Omental fat pad (tissue), 3 donors: ENCODE measurements at regions not wholly inside any gene's neighbourhood (a gene's known extent, or its start where the extent isn't known, plus 50 kb on each side); places are given as distances from the start of the nearest gene placed in this dataset.
"Not testable (repeated sequence)": the region's sequence is repeated elsewhere in the genome, so short reads cannot be mapped to it uniquely, and the experiment has no call there.

Source experiments
- ATAC-seq: fragments of 150-250 bp; one replicate; pipeline ENCODE4 v1.9.1; 2016; ENCODE audit warnings: mild to moderate bottlenecking, moderate library complexity; ENCODE audit not compliant: low FRiP score
- DNase-seq: peaks from one replicate; pipeline ENCODE4 v3.0.0-alpha.2; 2019; ENCODE audit warnings: low spot score
- CTCF ChIP-seq, 3 donors: fragments of 450-650 bp; IDR thresholded peaks; one replicate each; pipeline ENCODE4 v1.5.1; 2016 to 2017; ENCODE audit warnings: antibody characterized with exemption in 3 of 3, mild to moderate bottlenecking in 3 of 3, moderate library complexity in 2 of 3

GRCh38 chr6:145099713-145100112, 635.6 kb downstream of the EPM2A start:
- ATAC-seq: no peak
- DNase-seq: no peak
- TF ChIP-seq CTCF (IDR thresholded peaks at IDR 0.05): no peak

- no peak for TF ChIP-seq CTCF (IDR thresholded peaks at IDR 0.05)
- ATAC-seq: no peak
- DNase-seq: no peak
Measured at GRCh38 chr6:145110109-145110508, 625.2 kb downstream of the EPM2A start.

- not testable (repeated sequence) for ATAC-seq, DNase-seq
Measured at GRCh38 chr6:145111407-145111806, 623.9 kb downstream of the EPM2A start.

GRCh38 chr6:145112711-145113148, 622.6 kb downstream of the EPM2A start:
- TF ChIP-seq CTCF (IDR thresholded peaks at IDR 0.05): no peak
- ATAC-seq (no peak), DNase-seq (no peak)

GRCh38 chr6:145115638-145116037, 619.7 kb downstream of the EPM2A start:
- no peak for DNase-seq
- ATAC-seq: no peak
- TF ChIP-seq CTCF (IDR thresholded peaks at IDR 0.05): no peak

- no peak for TF ChIP-seq CTCF (IDR thresholded peaks at IDR 0.05)
Measured at GRCh38 chr6:145116591-145117178, 618.6 kb downstream of the EPM2A start.

GRCh38 chr6:145118224-145118623, 617.1 kb downstream of the EPM2A start:
- DNase-seq (no peak), ATAC-seq (no peak)
- no peak for TF ChIP-seq CTCF (IDR thresholded peaks at IDR 0.05)

More at GRCh38 chr6:145116591-145117178, 618.6 kb downstream of the EPM2A start:
- no peak for DNase-seq
- no peak for ATAC-seq
